SKM-1 treated with dmso at 0.1 percent for 144 hours (cell line): ENCODE measurements at regions not wholly inside any gene's neighbourhood (a gene's known extent, or its start where the extent isn't known, plus 50 kb on each side); places are given as distances from the start of the nearest gene placed in this dataset.
"Not testable (repeated sequence)": the region's sequence is repeated elsewhere in the genome, so short reads cannot be mapped to it uniquely, and the experiment has no call there.

Source experiments
- DNase-seq: peaks from one replicate; lab custom pipeline; 2025; ENCODE audit not compliant: unreplicated experiment; lab: John Stamatoyannopoulos, UW

- DNase-seq: not testable (repeated sequence)
These were observed 194.6 kb downstream of the BCL2L11 start for GRCh38 chr2:111315188-111315917.

GRCh38 chr2:111316221-111316741 lies 195.6 kb downstream of the BCL2L11 start:
- not testable (repeated sequence) for DNase-seq

- DNase-seq: not testable (repeated sequence)
These were observed 196.3 kb downstream of the BCL2L11 start for GRCh38 chr2:111316881-111317549.

GRCh38 chr2:111319552-111319951 lies 198.8 kb downstream of the BCL2L11 start:
- DNase-seq: not testable (repeated sequence)

- not testable (repeated sequence) for DNase-seq
These were observed 199.6 kb downstream of the BCL2L11 start for GRCh38 chr2:111320264-111320663.

GRCh38 chr2:111320965-111321364 lies 200.3 kb downstream of the BCL2L11 start:
- not testable (repeated sequence) for DNase-seq

- DNase-seq: not testable (repeated sequence)
These were observed 202.7 kb downstream of the BCL2L11 start for GRCh38 chr2:111323384-111323783.

GRCh38 chr2:111327726-111328125 lies 207.0 kb downstream of the BCL2L11 start:
- not testable (repeated sequence) for DNase-seq

- not testable (repeated sequence) for DNase-seq
These were observed 208.6 kb downstream of the BCL2L11 start for GRCh38 chr2:111329309-111329708.

GRCh38 chr2:111331099-111331724 lies 210.5 kb downstream of the BCL2L11 start:
- not testable (repeated sequence) for DNase-seq

- not testable (repeated sequence) for DNase-seq
These were observed 214.7 kb downstream of the BCL2L11 start for GRCh38 chr2:111335220-111335907.

GRCh38 chr2:111338474-111338873 lies 217.8 kb downstream of the BCL2L11 start:
- DNase-seq: not testable (repeated sequence)

- DNase-seq: not testable (repeated sequence)
These were observed 218.8 kb downstream of the BCL2L11 start for GRCh38 chr2:111339476-111339875.

GRCh38 chr2:111344590-111344989 lies 223.9 kb downstream of the BCL2L11 start:
- not testable (repeated sequence) for DNase-seq

- DNase-seq: not testable (repeated sequence)
These were observed 224.7 kb downstream of the BCL2L11 start for GRCh38 chr2:111345439-111345838.

GRCh38 chr2:111346018-111346930 lies 225.6 kb downstream of the BCL2L11 start:
- not testable (repeated sequence) for DNase-seq

- DNase-seq: not testable (repeated sequence)
These were observed 227.0 kb downstream of the BCL2L11 start for GRCh38 chr2:111347695-111348094.

- DNase-seq: not testable (repeated sequence)
These were observed 227.6 kb downstream of the BCL2L11 start for GRCh38 chr2:111348316-111348715.

- not testable (repeated sequence) for DNase-seq
These were observed 234.5 kb downstream of the BCL2L11 start for GRCh38 chr2:111355022-111355817.
